ENCODE measurements at regions not wholly inside any gene's neighbourhood (a gene's known extent, or its start where the extent isn't known, plus 50 kb on each side); places are given as distances from the start of the nearest gene placed in this dataset.

DNA sequence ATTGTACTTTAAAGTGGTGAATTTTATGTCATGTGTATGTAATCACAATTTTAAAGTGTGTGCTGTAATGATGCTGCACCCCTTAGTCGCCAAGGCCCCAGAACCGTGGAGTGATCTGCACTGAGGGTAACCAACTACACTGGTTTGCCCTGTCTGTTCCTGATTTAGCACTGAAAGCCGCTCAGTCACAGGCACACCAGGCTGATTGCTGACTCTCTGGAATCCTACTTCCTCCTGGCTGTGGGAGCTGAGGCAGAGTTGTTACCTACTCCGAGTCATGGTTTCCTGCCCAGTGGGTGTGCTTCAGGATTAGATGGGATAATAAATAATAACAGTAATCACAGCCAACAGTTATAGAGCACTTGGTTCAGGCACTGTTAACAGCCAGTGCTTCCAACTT is 645.4 kb downstream of the BCOR start:
- DNase-seq: no peak

DNA sequence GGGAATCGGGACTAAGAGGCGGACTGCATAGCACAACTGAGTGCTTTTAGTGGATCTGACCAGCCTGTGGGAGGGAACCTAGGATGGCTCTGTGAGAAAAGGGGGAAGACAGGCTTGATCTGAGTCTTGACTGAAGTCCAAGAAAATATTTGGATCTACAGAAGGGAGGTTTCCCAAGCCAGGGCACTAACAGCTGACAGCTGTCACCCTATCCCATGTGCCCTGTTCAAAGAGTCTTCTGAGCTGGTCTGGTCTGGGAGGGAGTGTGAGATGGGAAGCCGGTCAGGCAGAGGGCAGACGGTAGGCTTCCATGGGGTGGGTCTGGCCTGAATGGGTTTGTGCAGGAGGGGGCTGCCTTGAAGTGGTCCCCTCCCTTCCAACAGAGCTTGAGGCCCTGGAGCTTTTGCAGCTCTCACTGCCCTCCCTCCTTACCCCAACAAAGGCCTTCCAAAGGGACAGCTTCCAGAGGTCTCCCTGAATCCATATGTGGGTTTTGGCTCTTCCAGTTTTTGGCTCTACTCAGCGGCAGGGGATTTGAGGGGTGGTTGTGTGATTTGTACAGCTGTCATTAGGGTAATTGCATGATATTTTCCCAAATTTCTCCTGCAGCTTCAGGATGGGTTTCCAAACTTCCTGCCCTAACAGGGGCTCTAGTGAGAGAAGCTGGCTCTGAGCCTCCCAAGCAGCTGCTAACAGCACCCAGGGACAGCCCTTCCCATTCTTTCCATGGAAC is 643.7 kb downstream of the BCOR start:
- DNase-seq: no peak

DNA sequence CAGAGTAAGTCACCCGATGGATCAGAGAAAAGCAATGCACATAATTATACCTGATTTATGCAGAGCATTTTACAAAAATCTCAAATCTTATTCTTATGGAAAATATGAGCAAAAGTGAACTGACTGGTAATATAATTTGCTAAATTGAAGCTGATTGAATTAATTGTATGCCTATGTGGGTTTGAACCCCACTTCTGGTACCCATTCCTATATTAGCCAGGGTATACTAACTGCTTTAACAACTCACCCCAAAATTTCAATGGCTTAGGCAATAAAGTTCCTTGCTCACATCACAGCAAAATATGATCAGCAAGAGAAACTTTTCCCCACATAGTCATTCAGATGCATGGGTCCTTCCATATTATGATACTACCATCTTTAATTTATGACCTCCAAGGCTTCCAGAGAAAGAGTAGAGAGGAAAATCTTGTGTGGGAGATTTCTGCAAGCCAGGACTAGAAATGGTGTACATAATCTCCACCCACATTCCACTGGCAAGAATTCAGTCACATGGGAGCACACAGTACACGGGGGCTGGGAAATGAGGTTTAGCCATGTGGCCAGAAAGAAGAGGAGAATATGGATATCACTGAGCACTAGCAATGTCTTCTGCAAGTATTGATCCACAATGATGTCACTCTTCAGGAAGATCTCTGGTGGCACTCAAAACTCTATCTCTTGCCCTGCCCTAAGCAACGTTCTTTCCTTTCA is 640.7 kb downstream of the BCOR start:
- DNase-seq: no peak

GRCh38 chrX:39458779-39459178 is 639.0 kb downstream of the BCOR start:
- DNase-seq: no peak

GRCh38 chrX:39459204-39459603 is 638.6 kb downstream of the BCOR start:
- DNase-seq: no peak

DNA sequence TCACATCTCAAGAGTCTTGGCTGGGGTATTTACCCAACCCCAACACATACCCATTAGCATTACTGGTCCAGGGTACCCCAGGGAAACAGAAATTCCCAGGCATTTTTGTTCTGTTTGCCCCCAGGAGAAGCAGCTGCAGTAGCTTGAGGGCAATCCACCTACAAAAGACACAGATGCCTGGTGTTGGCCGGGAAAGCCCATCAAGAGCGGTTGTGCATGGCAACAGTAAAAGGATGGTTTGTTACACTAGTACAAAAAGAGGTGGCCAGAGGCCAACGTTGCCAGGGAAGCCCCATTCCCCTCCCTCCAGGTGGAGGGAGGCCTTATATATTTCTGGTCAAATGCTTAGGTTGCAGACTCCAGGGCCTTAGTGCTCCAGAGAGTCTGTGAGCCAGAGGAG is 637.8 kb downstream of the BCOR start:
- no peak for DNase-seq

- no peak for DNase-seq
These were observed 637.3 kb downstream of the BCOR start for GRCh38 chrX:39460499-39460898.

- DNase-seq: no peak
These were observed 634.9 kb downstream of the BCOR start for GRCh38 chrX:39462835-39463234.

DNA sequence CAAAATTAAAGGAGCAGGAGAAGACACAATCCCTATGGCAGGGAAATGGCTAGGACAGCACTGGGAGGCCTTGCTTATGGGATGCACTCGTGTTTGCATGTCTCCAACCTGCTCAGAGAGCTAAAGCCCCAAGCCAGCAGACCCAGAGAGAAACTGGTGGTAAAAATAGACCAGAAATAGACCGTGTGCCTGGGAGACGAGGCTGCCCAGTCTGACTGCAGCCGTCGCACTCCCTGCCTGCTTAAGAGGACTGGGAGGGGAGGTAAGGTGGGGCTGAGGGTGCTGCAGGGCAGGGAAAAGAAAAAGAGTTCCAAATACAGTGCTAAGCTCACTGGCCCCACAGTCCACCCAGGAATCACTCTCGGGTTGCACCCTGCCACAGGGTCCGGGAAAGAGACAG is 633.5 kb downstream of the BCOR start:
- DNase-seq: no peak

DNA sequence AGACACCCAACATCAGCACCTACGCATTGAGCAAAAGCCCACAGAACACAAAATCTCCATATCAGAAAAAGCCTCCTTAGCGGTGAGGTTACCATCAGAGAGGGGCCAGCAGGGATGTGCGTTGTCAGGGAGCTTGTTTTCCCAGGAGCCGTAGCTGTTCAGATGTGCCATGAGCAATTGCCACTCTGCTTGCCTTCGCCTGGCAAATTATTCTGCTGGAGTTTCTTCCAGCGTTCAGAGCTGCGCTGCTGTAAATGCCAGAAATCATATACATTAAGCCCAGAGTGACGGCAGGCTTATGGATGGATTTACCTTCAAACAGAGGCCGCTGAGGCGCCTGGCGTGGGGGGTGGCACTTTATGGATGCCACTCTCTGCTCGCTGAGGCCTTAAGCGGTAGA is 632.3 kb downstream of the BCOR start:
- DNase-seq: no peak

- DNase-seq: peak; percentile 18
These were observed 631.9 kb downstream of the BCOR start for GRCh38 chrX:39465906-39466305.

- no peak for DNase-seq
These were observed 628.6 kb downstream of the BCOR start for GRCh38 chrX:39469126-39469525.

- no peak for DNase-seq
These were observed 627.0 kb downstream of the BCOR start for GRCh38 chrX:39470588-39471407.

- no peak for DNase-seq
These were observed 625.6 kb downstream of the BCOR start for GRCh38 chrX:39472161-39472560.

DNA sequence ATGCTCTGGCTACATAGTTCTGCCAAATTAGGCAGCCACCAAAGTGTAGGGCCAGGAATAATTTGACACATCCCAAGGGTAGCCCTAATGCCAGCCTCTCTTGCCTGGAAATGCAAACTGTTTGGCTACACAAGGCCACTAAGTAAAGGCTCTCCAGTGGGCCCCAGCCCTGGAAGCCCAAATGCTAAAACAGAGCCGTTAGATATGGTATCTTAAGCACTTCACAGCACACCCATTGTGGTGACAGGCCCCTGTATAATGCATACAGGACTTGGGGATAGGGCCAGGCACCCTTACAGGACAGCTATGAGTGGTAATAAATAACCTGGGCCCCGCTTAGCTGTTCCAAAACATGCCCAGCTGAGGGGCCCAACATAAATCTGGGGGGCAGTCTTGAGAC is 623.9 kb downstream of the BCOR start:
- DNase-seq: no peak

GRCh38 chrX:39475372-39475771 is 622.4 kb downstream of the BCOR start:
- DNase-seq: no peak

DNA sequence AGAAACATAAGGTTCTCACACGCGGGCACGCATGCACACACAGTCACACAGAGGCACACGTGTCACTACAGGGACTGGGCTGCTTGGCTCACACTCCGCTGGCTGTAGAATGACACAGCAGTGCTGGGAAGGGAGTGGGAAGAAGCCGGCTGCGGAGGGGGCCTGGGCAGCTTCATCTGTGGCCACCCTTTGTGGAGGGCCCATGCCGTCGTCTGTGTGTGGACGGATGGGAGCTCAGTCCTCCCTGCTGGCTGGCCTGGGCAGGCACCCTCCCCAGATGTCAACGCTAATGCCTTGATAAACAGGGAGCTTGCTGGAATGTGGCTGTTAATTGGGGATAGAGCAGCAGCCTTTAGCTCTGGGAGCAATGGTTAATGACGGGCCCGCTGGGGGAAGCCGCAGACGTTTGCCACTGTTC is 621.1 kb downstream of the BCOR start:
- DNase-seq: no peak

- DNase-seq: no peak
These were observed 620.6 kb downstream of the BCOR start for GRCh38 chrX:39477031-39477761.

DNA sequence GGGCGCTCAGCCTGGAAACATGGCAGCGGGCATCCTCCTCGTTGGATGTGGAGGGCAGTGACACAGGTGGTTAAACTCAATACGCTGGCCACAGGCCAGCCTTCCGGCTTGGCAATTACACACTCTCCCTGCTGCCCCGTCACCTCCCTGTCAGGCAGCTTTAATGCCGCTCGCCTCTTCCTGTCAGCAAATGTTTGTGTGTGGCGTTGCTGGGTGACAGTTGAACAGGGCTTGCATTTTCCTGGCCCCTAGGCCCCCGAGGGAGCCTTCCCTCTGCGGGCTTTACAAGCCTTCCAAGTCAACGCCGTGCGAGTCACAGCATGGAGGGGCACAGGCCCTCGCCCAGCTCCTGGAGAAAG is 620.0 kb downstream of the BCOR start:
- DNase-seq: no peak

DNA sequence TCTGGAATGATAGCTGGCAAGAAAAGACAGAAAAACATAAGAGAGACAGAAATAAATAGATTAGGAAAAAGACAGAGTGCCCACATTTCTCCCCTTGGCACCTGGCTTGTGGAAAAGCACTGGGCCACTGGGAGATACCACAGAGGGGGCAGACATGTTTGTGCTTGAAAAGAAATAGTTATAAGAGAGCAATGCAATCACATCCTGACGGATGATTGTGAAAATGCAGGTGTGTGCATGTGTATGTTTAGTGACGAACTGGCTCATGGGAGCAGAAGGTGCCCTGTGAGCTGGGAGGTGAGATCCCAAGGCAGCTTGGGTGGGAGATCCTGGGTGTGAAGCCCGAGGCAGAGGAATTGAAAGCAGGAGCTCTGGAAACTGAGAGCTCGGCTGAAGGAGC is 617.9 kb downstream of the BCOR start:
- DNase-seq: no peak

DNA sequence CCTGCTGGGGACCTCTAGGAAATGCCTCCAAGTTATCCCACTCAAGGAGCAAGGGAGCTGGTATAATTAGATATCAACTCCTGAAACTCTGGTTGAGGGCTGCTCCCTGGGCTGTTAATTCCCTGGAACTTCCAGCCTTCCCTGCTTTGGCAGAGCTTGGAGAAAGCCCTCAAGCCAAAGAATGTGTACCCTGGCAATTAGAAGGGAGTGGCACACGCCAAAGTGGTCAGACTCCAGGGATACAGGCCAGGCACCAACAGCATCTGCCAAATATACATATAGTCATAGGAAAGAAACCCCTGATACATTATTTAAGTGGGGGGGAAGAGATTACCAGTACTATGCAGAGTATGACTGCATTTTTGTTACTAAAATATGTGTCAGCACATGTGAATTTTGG is 616.8 kb downstream of the BCOR start:
- DNase-seq: no peak

DNA sequence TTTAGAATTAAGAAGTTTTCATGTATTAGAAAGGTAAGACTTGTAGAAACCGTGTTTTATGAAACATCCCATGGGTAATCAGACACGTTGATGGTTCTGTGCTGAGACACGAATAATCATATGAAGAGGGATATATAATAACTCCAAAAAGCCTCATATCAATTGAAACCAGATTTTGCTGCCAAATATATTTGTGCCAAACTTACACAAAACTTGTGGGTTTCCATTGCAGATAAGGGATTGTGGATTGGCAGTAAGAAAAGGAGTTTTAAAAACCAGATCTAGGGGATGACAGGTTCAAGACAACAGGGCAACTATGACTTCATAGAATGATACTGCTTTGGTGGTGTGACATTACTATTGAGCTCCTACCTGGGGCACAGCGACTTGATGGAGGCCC is 616.1 kb downstream of the BCOR start:
- DNase-seq: no peak
